SJCRH30 (cell line): ENCODE measurements at regions not wholly inside any gene's neighbourhood (a gene's known extent, or its start where the extent isn't known, plus 50 kb on each side); places are given as distances from the start of the nearest gene placed in this dataset.

Experiments used
- DNase-seq, 2 experiments: peaks; one replicate each; pipeline ENCODE4 v3.0.0-alpha.2; 2015 to 2020
- H3K27ac ChIP-seq: fragments of 250-450 bp; sonication (Bioruptor Pico); 2 replicates; pipeline ENCODE4 v1.5.1; 2020; ENCODE audit warnings: mild to moderate bottlenecking, moderate library complexity
- H3K27me3 ChIP-seq: fragments of 250-450 bp; sonication (Bioruptor Pico); 2 replicates; pipeline ENCODE4 v1.5.1; 2020; ENCODE audit warnings: mild to moderate bottlenecking, moderate library complexity
- H3K36me3 ChIP-seq: fragments of 250-450 bp; sonication (Bioruptor Pico); 2 replicates; pipeline ENCODE4 v1.5.1; 2020; ENCODE audit warnings: mild to moderate bottlenecking, moderate library complexity
- H3K4me1 ChIP-seq: fragments of 250-450 bp; sonication (Bioruptor Pico); 2 replicates; pipeline ENCODE4 v1.5.1; 2020; ENCODE audit warnings: mild to moderate bottlenecking, moderate library complexity
- H3K4me3 ChIP-seq: fragments of 250-450 bp; sonication (Bioruptor Pico); 2 replicates; pipeline ENCODE4 v1.5.1; 2020; ENCODE audit warnings: mild to moderate bottlenecking, moderate library complexity
- H3K9me3 ChIP-seq: fragments of 250-450 bp; sonication (Bioruptor Pico); replicated peaks from 2 replicates; pipeline ENCODE4 v1.5.1; 2020; ENCODE audit warnings: mild to moderate bottlenecking, moderate library complexity

DNA sequence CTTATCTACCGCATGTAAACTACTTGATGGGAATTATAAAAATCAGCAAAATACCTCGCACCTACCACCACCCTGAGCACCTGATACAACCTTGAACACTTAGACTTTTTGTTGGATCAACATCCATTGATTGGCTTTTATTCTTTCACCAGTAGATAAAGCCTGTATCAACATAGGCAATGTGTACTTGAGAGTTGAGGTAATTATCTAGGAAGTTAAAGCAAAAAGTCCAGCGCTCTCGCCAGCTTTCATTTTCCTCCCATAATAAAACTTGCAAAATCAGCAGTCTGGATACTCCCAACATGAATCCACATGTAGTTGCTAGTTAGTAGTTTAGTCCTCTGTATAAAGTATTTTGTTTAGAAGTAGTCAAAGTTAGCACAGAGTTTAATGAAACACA is 132.0 kb upstream of the PRDM1 start:
- DNase-seq, result no peak
- no peaks in the 10 kb centered on the region for H3K9me3 ChIP-seq
- no peak overlapping the region for H3K27ac ChIP-seq

DNA sequence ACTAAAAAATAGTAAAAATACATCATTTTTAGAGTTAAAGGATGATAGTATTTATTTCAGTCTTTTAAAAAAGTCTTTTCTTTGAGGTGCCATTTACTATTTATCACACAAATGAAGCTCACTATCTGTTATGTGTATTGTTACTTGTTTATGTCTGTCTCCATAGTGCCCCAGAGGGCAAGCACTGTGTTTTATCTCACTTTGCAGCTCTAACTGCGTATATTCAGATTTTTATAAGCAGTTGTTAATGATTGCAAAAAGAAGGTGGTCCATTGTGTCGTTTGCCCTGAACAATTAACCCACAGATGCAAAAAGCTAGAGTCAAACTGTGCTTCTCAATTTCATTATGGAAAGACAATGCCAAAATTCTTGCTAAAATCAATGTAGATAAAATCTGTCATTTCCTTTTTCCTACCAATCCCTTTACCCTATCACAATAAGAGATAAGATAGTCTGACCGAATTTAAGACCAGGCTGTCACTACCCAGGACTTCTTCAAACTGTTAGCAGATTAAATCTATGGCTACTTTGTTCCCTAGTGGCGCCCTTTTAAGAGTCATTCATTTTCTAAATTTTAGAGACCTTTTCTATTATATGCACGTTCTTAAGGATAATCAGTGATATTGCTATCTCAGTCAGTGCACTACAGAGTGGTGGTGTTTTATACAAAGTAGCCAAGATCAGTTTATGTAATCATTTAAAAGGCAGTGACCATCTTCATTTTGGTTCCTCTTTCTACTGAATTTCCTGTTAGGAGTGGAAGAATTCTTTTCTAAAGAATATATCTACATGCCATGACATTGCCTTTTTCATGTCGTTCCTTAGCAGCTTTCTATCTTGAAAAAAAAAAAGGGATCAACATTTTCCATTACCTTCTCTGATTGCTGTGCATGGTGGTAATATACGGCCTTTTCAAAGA is 133.1 kb upstream of the PRDM1 start:
- no peaks in the 10 kb centered on the region for H3K36me3 ChIP-seq
- H3K4me3 ChIP-seq, result no peak overlapping the region
- no peaks in the 10 kb centered on the region for H3K9me3 ChIP-seq
- no peaks in the 10 kb centered on the region for H3K4me1 ChIP-seq
- DNase-seq, result no peak
- H3K27ac ChIP-seq, result no peak overlapping the region
- H3K27me3 ChIP-seq, result no peaks in the 10 kb centered on the region

More for the DNA sequence above, 132.0 kb upstream of the PRDM1 start:
- Histone ChIP-seq H3K27me3 (no peaks in the 10 kb centered on the region), H3K4me3 (no peak overlapping the region), H3K36me3 (no peaks in the 10 kb centered on the region), H3K4me1 (no peaks in the 10 kb centered on the region)

GRCh38 chr6:105952326-105952725 is 133.8 kb upstream of the PRDM1 start:
- Histone ChIP-seq H3K27ac (no peak overlapping the region), H3K27me3 (no peaks in the 10 kb centered on the region), H3K36me3 (no peaks in the 10 kb centered on the region), H3K4me3 (no peak overlapping the region), H3K4me1 (no peaks in the 10 kb centered on the region), H3K9me3 (no peaks in the 10 kb centered on the region)
- no peak for DNase-seq

DNA sequence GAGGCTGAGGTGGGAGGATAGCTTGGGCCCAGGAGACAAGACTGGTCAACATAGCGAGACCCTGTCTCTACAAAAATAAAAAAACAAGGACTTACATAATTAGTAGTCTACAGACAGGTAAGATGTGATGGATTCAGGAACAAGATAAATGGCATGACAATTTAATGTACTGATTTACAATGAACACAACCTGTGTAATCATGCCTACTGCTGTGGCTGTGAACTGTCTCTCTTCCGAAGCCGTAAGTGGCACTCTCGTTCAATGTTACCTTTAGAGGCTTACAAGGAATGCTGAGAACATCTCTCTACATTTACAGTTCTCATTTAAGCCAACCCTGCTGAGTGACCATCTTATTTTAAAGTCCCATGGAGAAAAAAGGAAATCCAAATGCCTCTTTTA is 134.8 kb upstream of the PRDM1 start:
- no peaks in the 10 kb centered on the region for H3K9me3 ChIP-seq
- H3K36me3 ChIP-seq, result no peaks in the 10 kb centered on the region
- DNase-seq, result no peak
- H3K27me3 ChIP-seq, result no peaks in the 10 kb centered on the region
- no peaks in the 10 kb centered on the region for H3K4me1 ChIP-seq
- H3K27ac ChIP-seq, result no peak overlapping the region
- no peak overlapping the region for H3K4me3 ChIP-seq

DNA sequence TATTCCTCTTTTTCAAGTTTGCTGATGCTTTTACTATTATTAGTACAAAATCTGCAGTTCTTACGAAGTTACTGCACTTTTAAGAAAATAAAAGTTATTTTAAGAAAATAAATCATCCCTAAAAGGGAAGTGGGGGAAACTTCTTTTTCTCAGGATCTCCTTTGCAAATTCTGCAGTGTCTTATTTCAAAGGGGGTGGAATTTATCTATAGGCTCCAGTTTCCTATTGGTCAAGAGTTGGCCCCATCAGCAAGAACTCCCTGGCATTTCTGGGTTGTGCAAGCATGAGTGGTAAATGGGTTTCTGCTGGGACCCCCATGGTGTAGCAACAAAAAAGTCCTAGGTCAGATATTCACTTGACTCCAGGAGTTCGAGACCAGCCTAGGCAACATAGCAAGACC is 136.3 kb upstream of the PRDM1 start:
- no peaks in the 10 kb centered on the region for H3K4me1 ChIP-seq
- DNase-seq, result no peak
- H3K9me3 ChIP-seq, result no peaks in the 10 kb centered on the region
- no peak overlapping the region for H3K4me3 ChIP-seq
- no peak overlapping the region for H3K27ac ChIP-seq
- H3K36me3 ChIP-seq, result no peaks in the 10 kb centered on the region
- no peaks in the 10 kb centered on the region for H3K27me3 ChIP-seq

- H3K4me1 ChIP-seq, result no peaks in the 10 kb centered on the region
- no peak for DNase-seq
- no peaks in the 10 kb centered on the region for H3K27me3 ChIP-seq
- no peak overlapping the region for H3K27ac ChIP-seq
- no peaks in the 10 kb centered on the region for H3K9me3 ChIP-seq
- no peak overlapping the region for H3K4me3 ChIP-seq
- H3K36me3 ChIP-seq, result no peaks in the 10 kb centered on the region
Observed at GRCh38 chr6:105943514-105943913, 142.6 kb upstream of the PRDM1 start.

DNA sequence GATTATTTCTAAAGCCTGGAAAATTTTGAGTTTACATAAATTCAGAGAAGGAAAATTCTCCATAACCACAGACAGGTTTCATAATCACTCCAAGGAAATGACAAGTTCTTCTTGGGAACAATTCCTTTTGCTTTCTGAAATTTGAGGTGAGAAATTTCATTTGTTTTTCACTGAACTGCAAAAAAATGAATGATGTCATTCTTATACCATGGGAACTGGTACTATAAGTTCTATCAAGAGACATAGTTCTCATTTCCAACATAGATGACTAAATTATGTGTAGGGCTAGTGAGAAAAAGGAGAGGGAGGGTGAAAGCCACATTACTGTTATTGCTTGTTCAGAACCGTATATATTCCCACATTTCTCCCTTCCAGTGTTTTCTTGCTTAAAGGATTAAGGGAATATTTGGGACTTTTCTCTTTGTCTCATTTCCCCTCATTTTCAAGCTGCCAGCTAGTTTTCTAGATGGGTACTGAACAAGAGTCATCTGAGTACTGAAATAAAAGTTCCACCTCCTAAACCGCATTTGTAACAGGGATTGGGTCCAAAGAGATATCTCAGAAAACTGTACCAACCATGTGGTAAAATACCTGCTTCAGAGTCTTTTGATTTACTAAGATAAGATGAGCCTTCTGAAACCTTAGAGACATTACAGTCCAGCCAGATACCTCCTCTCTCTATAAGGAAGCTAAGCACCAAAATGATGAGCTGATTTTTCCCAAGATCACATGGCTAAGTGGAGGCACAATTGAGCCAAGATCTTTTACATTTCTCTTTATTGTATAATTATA is 144.3 kb upstream of the PRDM1 start:
- Histone ChIP-seq H3K9me3 (no peaks in the 10 kb centered on the region), H3K27me3 (no peaks in the 10 kb centered on the region), H3K36me3 (no peaks in the 10 kb centered on the region), H3K27ac (no peak overlapping the region), H3K4me3 (no peak overlapping the region), H3K4me1 (no peaks in the 10 kb centered on the region)
- no peak for DNase-seq

DNA sequence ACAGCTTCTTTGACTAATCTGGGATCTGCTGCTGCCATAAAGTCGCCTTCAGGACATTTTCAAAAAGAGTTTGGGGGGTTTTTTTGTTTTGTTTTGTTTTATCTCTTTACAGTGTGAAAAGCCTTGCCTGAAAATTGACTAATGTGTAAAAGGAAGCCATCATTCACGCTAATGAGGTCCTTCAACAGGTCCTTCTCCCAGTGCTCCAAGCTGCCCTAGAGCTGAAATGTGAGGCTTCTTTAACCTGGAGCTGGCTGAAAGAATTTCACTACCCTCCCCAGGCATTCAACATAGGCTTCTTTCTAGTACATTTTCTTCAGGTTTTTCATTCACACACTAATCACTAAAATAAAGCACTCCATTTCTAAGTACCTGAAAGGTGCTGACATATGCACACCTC is 145.1 kb upstream of the PRDM1 start:
- H3K4me3 ChIP-seq, result no peak overlapping the region
- no peak overlapping the region for H3K27ac ChIP-seq
- H3K27me3 ChIP-seq, result no peaks in the 10 kb centered on the region
- no peak for DNase-seq
- H3K9me3 ChIP-seq, result no peaks in the 10 kb centered on the region
- no peaks in the 10 kb centered on the region for H3K36me3 ChIP-seq
- H3K4me1 ChIP-seq, result no peaks in the 10 kb centered on the region

DNA sequence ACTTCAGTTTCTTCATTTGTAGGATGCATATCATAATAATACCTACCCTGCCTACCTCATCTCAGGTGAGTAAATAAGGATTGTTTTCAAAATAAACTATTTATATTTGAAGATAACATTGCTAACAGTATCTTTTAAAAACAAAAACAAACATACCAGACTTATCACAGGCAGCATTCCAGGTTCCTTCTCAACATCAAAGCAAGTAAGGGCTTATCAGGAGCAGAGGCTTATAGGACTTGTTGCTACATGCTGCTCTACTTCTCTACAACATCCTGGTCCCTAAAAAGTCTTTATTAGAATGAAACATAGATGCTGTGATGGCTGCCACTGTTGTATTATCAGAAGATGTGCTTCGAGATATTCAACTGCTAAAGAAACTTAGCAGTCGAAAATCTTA is 149.2 kb upstream of the PRDM1 start:
- no peaks in the 10 kb centered on the region for H3K4me1 ChIP-seq
- H3K4me3 ChIP-seq, result no peak overlapping the region
- no peak for DNase-seq
- H3K27ac ChIP-seq, result no peak overlapping the region
- H3K36me3 ChIP-seq, result no peaks in the 10 kb centered on the region
- no peaks in the 10 kb centered on the region for H3K27me3 ChIP-seq
- H3K9me3 ChIP-seq, result no peaks in the 10 kb centered on the region

DNA sequence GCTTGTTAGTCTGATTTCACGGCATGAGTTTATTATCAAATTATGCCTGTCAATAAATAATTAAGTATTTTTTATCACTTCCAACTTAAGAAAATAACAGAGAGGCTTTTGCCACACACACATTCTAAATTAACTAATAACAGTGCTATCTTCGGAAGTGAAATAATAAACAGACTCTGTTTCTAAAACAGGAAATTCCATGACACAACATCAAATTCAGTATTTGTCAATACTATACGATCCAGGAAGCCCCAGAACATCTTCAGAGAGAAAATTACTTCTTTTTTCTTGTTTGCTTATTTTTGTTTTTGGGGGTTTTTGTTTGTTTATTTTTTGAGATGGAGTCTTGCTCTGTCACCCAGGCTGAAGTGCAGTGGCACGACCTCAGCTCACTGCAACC is 150.7 kb upstream of the PRDM1 start:
- Histone ChIP-seq H3K4me1 (no peaks in the 10 kb centered on the region), H3K27ac (no peak overlapping the region), H3K9me3 (no peaks in the 10 kb centered on the region), H3K36me3 (no peaks in the 10 kb centered on the region), H3K4me3 (no peak overlapping the region), H3K27me3 (no peaks in the 10 kb centered on the region)
- DNase-seq, result no peak

GRCh38 chr6:105934708-105935107 is 151.4 kb upstream of the PRDM1 start:
- Histone ChIP-seq H3K36me3 (no peaks in the 10 kb centered on the region), H3K27me3 (no peaks in the 10 kb centered on the region), H3K4me3 (no peak overlapping the region), H3K9me3 (no peaks in the 10 kb centered on the region), H3K4me1 (no peaks in the 10 kb centered on the region), H3K27ac (no peak overlapping the region)
- no peak for DNase-seq

DNA sequence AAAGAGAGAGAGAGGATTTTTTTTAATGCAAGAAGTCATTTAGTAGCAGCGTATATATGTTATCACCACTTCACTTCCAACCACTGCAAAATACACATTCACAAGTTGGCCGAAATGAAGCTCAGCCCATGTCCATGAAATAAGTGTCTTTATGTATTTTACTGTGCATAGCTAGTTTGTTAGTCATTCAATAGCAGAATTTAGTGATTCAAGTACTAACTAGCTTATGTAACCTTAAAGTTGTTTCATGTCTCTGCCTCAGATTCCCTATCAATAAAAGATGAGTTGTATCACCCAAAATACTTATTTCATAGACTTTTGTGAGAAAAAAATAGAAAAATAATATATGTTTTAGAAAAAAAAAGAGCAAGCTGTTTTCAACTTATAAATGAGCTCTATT is 153.7 kb upstream of the PRDM1 start:
- DNase-seq, result no peak
- H3K4me3 ChIP-seq, result no peak overlapping the region

GRCh38 chr6:105929626-105930025 is 156.5 kb upstream of the PRDM1 start:
- no peaks in the 10 kb centered on the region for H3K36me3 ChIP-seq
- H3K27ac ChIP-seq, result no peak overlapping the region
- H3K4me1 ChIP-seq, result no peaks in the 10 kb centered on the region
- no peak for DNase-seq
- H3K9me3 ChIP-seq, result no peaks in the 10 kb centered on the region
- H3K27me3 ChIP-seq, result no peaks in the 10 kb centered on the region
- H3K4me3 ChIP-seq, result no peak overlapping the region

More for the DNA sequence above, 153.7 kb upstream of the PRDM1 start:
- no peaks in the 10 kb centered on the region for H3K27me3 ChIP-seq
- no peaks in the 10 kb centered on the region for H3K9me3 ChIP-seq
- no peaks in the 10 kb centered on the region for H3K4me1 ChIP-seq
- H3K36me3 ChIP-seq, result no peaks in the 10 kb centered on the region
- no peak overlapping the region for H3K27ac ChIP-seq

DNA sequence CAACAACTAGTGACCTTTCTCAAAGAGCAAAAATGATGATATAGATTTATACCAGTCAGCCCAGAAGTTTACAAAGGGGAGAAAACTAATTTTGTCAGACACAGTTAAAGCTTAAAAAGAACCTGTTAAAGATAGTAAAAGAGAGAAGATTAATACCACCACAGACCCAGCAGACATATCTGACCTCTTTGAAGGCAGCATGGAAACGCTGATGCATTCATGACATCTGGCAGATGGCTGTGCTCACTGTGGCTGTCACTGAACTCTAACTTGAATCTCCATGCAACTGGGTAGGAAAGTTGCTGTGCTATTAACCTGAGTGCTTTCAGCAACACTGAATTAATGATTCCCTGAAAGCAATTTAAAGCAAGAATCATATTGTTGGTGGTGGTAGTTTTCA is 159.8 kb upstream of the PRDM1 start:
- Histone ChIP-seq H3K27me3 (no peaks in the 10 kb centered on the region), H3K9me3 (no peaks in the 10 kb centered on the region), H3K4me1 (no peaks in the 10 kb centered on the region), H3K27ac (no peak overlapping the region), H3K36me3 (no peaks in the 10 kb centered on the region), H3K4me3 (no peak overlapping the region)
- DNase-seq, result no peak

- H3K9me3 ChIP-seq, result no peaks in the 10 kb centered on the region
- H3K27me3 ChIP-seq, result no peaks in the 10 kb centered on the region
- H3K4me3 ChIP-seq, result no peak overlapping the region
- no peaks in the 10 kb centered on the region for H3K36me3 ChIP-seq
- no peak overlapping the region for H3K27ac ChIP-seq
- no peaks in the 10 kb centered on the region for H3K4me1 ChIP-seq
- no peak for DNase-seq
Observed at GRCh38 chr6:105925706-105926105, 160.4 kb upstream of the PRDM1 start.
